Anterior cingulate cortex (tissue), 58 donors: ENCODE measurements at regions not wholly inside any gene's neighbourhood (a gene's known extent, or its start where the extent isn't known, plus 50 kb on each side); places are given as distances from the start of the nearest gene placed in this dataset.

Source experiments
- DNase-seq, 58 donors: peaks; one replicate each; lab custom pipeline; 2025; lab: John Stamatoyannopoulos, UW

- no peak for DNase-seq
Measured at GRCh38 chr4:13190093-13190721, 293.9 kb downstream of the RAB28 start.

GRCh38 chr4:13184199-13184598 lies 299.9 kb downstream of the RAB28 start:
- no peak for DNase-seq

GRCh38 chr4:13182133-13182532 lies 302.0 kb downstream of the RAB28 start:
- no peak for DNase-seq

GRCh38 chr4:13181681-13182080 lies 302.5 kb downstream of the RAB28 start:
- DNase-seq = peak in 1 of 58 donors; percentile 14

GRCh38 chr4:13180701-13181100 lies 303.4 kb downstream of the RAB28 start:
- no peak for DNase-seq

- peak in 4 of 58 donors; percentile 1 to 4 (median 1) for DNase-seq
Measured at GRCh38 chr4:13178621-13179020, 305.5 kb downstream of the RAB28 start.

GRCh38 chr4:13176741-13177142 lies 307.4 kb downstream of the RAB28 start:
- DNase-seq = no peak

GRCh38 chr4:13174926-13175325 lies 309.2 kb downstream of the RAB28 start:
- DNase-seq = no peak

GRCh38 chr4:13174001-13174400 lies 310.1 kb downstream of the RAB28 start:
- no peak for DNase-seq

GRCh38 chr4:13171292-13172057 lies 312.7 kb downstream of the RAB28 start:
- no peak for DNase-seq

GRCh38 chr4:13169731-13170525 lies 314.2 kb downstream of the RAB28 start:
- no peak for DNase-seq

GRCh38 chr4:13168326-13168725 lies 315.8 kb downstream of the RAB28 start:
- DNase-seq = no peak

GRCh38 chr4:13166214-13166613 lies 317.9 kb downstream of the RAB28 start:
- no peak for DNase-seq

GRCh38 chr4:13164783-13165331 lies 319.3 kb downstream of the RAB28 start:
- no peak for DNase-seq

- DNase-seq = no peak
Measured at GRCh38 chr4:13162886-13163285, 321.3 kb downstream of the RAB28 start.

- DNase-seq = no peak
Measured at GRCh38 chr4:13160920-13161319, 323.2 kb downstream of the RAB28 start.

GRCh38 chr4:13159041-13159620 lies 325.0 kb downstream of the RAB28 start:
- no peak for DNase-seq

- DNase-seq = no peak
Measured at GRCh38 chr4:13151194-13151593, 332.9 kb downstream of the RAB28 start.

- DNase-seq = no peak
Measured at GRCh38 chr4:13143222-13144070, 340.7 kb downstream of the RAB28 start.

- no peak for DNase-seq
Measured at GRCh38 chr4:13142726-13143125, 341.4 kb downstream of the RAB28 start.
